GM20000 (cell line): ENCODE measurements at regions not wholly inside any gene's neighbourhood (a gene's known extent, or its start where the extent isn't known, plus 50 kb on each side); places are given as distances from the start of the nearest gene placed in this dataset.
"Not testable (repeated sequence)": the region's sequence is repeated elsewhere in the genome, so short reads cannot be mapped to it uniquely, and the experiment has no call there.

ENCODE experiments used
- DNase-seq: peaks from one replicate; pipeline ENCODE4 v3.0.0; 2012; ENCODE audit warnings: low spot score
- TF ChIP-seq, protein P1 (sequence below): IDR thresholded peaks from 2 replicates; pipeline ENCODE4 v1.5.1; 2012; ENCODE audit warnings: mild to moderate bottlenecking, control low read depth; ENCODE audit errors: extremely low read depth, missing control alignments

DNA sequence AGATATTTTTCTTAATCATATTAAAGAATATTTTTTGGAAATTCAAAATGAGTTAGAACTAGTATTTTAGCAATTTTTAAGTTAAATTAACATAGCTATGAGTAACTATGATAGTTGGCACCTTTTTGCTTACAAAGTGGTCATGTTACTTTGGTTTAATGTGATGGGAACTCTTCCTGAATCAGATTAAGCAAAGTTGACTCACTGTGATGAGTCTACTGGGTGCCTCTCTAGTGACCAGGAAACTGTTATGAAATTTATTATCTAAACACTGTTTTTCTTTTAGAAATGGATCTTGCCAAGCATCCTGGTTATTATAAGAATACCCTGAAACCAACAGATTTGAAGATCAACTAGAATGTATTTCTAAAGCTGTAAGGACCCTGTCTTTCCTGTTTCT, 985.8 kb downstream of the TRAM1L1 start:
- no peak for DNase-seq
- TF ChIP-seq, protein P1, sequence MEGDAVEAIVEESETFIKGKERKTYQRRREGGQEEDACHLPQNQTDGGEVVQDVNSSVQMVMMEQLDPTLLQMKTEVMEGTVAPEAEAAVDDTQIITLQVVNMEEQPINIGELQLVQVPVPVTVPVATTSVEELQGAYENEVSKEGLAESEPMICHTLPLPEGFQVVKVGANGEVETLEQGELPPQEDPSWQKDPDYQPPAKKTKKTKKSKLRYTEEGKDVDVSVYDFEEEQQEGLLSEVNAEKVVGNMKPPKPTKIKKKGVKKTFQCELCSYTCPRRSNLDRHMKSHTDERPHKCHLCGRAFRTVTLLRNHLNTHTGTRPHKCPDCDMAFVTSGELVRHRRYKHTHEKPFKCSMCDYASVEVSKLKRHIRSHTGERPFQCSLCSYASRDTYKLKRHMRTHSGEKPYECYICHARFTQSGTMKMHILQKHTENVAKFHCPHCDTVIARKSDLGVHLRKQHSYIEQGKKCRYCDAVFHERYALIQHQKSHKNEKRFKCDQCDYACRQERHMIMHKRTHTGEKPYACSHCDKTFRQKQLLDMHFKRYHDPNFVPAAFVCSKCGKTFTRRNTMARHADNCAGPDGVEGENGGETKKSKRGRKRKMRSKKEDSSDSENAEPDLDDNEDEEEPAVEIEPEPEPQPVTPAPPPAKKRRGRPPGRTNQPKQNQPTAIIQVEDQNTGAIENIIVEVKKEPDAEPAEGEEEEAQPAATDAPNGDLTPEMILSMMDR, result no peak

GRCh38 chr4:116097353-116097752, 983.9 kb upstream of the NDST4 start:
- not testable (repeated sequence) for DNase-seq

DNA sequence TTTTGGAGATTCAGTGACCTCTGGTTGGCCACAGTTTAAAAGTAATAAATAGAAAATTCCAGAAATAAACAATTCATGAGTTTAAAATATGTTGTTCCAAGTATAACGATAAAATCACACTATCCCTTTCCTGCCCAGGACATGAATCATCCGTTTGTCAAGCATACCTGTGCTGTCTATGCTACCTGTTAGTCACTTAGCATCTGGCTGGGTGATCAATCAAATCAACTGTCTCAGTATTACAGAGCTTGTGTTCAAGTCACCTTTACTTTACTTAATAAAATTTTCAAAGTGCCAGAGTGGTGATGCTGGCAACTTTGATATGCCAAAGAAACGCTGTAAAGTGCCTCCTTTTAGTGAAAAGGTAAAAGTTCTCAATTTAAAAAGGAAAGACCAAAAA, 979.5 kb upstream of the NDST4 start:
- no peak for DNase-seq
- TF ChIP-seq, protein P1, result no peak

GRCh38 chr4:116088771-116089170, 975.4 kb upstream of the NDST4 start:
- TF ChIP-seq, protein P1, result no peak
- DNase-seq, result no peak

- no peak for DNase-seq
- TF ChIP-seq, protein P1, result no peak
These were observed 969.5 kb upstream of the NDST4 start for GRCh38 chr4:116082808-116083366.

- no peak for DNase-seq
- TF ChIP-seq, protein P1, result no peak
These were observed 959.6 kb upstream of the NDST4 start for GRCh38 chr4:116073051-116073450.

GRCh38 chr4:116070283-116070682, 956.9 kb upstream of the NDST4 start:
- TF ChIP-seq, protein P1, result no peak
- DNase-seq, result no peak

- TF ChIP-seq, protein P1, result no peak
- no peak for DNase-seq
These were observed 953.4 kb upstream of the NDST4 start for GRCh38 chr4:116066711-116067245.
